Smooth muscle cell (in vitro differentiated cells): ENCODE measurements at regions not wholly inside any gene's neighbourhood (a gene's known extent, or its start where the extent isn't known, plus 50 kb on each side); places are given as distances from the start of the nearest gene placed in this dataset.

ENCODE experiments used
- DNase-seq: peaks from one replicate; lab custom pipeline; 2025; ENCODE audit not compliant: unreplicated experiment; lab: John Stamatoyannopoulos, UW
- H2AFZ ChIP-seq: fragments of 200-600 bp; sonication (generic); 2 replicates; pipeline ENCODE4 v1.6.0; 2016; ENCODE audit warnings: antibody characterized with exemption, low read depth, mild to moderate bottlenecking
- H3F3A ChIP-seq: fragments of 200-600 bp; sonication (generic); 2 replicates; pipeline ENCODE4 v1.6.0; 2017; ENCODE audit warnings: antibody characterized with exemption, low read depth
- H3K27ac ChIP-seq: fragments of 200-600 bp; sonication (generic); 2 replicates; pipeline ENCODE4 v1.5.1; 2016; ENCODE audit warnings: low read depth, mild to moderate bottlenecking
- H3K27me3 ChIP-seq: fragments of 200-600 bp; sonication (generic); 2 replicates; pipeline ENCODE4 v1.6.1; 2016; ENCODE audit warnings: low read depth, mild to moderate bottlenecking
- H3K36me3 ChIP-seq: fragments of 200-600 bp; sonication (generic); 2 replicates; pipeline ENCODE4 v1.5.1; 2016; ENCODE audit warnings: low read depth
- H3K4me1 ChIP-seq: fragments of 200-600 bp; sonication (generic); 2 replicates; pipeline ENCODE4 v1.5.1; 2016; ENCODE audit warnings: low read depth
- H3K4me2 ChIP-seq: fragments of 200-600 bp; sonication (generic); 2 replicates; pipeline ENCODE4 v1.6.0; 2016; ENCODE audit warnings: mild to moderate bottlenecking
- H3K4me3 ChIP-seq: fragments of 200-600 bp; sonication (generic); 2 replicates; pipeline ENCODE4 v1.5.1; 2016; ENCODE audit warnings: mild to moderate bottlenecking
- H3K79me2 ChIP-seq: fragments of 200-600 bp; sonication (generic); 2 replicates; pipeline ENCODE4 v1.6.0; 2016; ENCODE audit warnings: low read depth, mild to moderate bottlenecking
- H3K9ac ChIP-seq: fragments of 200-600 bp; sonication (generic); 2 replicates; pipeline ENCODE4 v1.6.0; 2016; ENCODE audit warnings: low read depth
- H3K9me3 ChIP-seq: fragments of 200-600 bp; sonication (generic); replicated peaks from 2 replicates; pipeline ENCODE4 v1.5.1; 2016; ENCODE audit warnings: low read depth
- H4K20me1 ChIP-seq: fragments of 200-600 bp; sonication (generic); 2 replicates; pipeline ENCODE4 v1.6.0; 2016; ENCODE audit warnings: low read depth
- CTCF ChIP-seq: fragments of 200-600 bp; sonication (generic); IDR thresholded peaks from 2 replicates; pipeline ENCODE4 v1.5.1; 2017; ENCODE audit warnings: borderline replicate concordance, mild to moderate bottlenecking, antibody characterized with exemption; ENCODE audit not compliant: insufficient read depth, poor library complexity, severe bottlenecking
- WGBS: methylation state at CpG from one replicate; pipeline ENCODE4 v1.1.7; 2016; ENCODE audit warnings: low lambda C conversion rate; 5-methylcytosine and 5-hydroxymethylcytosine counted together

GRCh38 chr4:106588891-106589290 lies 220.3 kb upstream of the GIMD1 start:
- 92% methylated on average over 1 of the region's 1 CpG for WGBS
- Histone ChIP-seq H3F3A (no peaks in the 10 kb centered on the region), H2AFZ (no peak overlapping the region), H3K9ac (no peak overlapping the region), H4K20me1 (no peaks in the 10 kb centered on the region), H3K27ac (no peak overlapping the region), H3K79me2 (no peaks in the 10 kb centered on the region), H3K4me1 (no peaks in the 10 kb centered on the region), H3K4me2 (no peak overlapping the region), H3K27me3 (no peaks in the 10 kb centered on the region), H3K9me3 (no peaks in the 10 kb centered on the region), H3K36me3 (no peaks in the 10 kb centered on the region), H3K4me3 (no peak overlapping the region)
- no peak for TF ChIP-seq CTCF
- no peak for DNase-seq

- H3F3A ChIP-seq: no peaks in the 10 kb centered on the region
- H2AFZ ChIP-seq: peak overlapping the region; percentile 11
- TF ChIP-seq CTCF: no peak
- no peaks in the 10 kb centered on the region for H3K79me2 ChIP-seq
- no peaks in the 10 kb centered on the region for H3K4me1 ChIP-seq
- H3K4me3 ChIP-seq: no peak overlapping the region
- H3K27me3 ChIP-seq: no peaks in the 10 kb centered on the region
- no peak overlapping the region for H3K27ac ChIP-seq
- DNase-seq: no peak
- WGBS: 3% methylated on average over 1 of the region's 1 CpG
- H3K9me3 ChIP-seq: no peaks in the 10 kb centered on the region
- no peaks in the 10 kb centered on the region for H4K20me1 ChIP-seq
- H3K4me2 ChIP-seq: peak overlapping the region; percentile 55
- no peak overlapping the region for H3K9ac ChIP-seq
- no peaks in the 10 kb centered on the region for H3K36me3 ChIP-seq
Measured at GRCh38 chr4:106587558-106587957, 219.0 kb upstream of the GIMD1 start.

- Histone ChIP-seq H3K27ac (no peak overlapping the region), H3K4me2 (no peak overlapping the region), H3K4me1 (no peaks in the 10 kb centered on the region), H3K36me3 (no peaks in the 10 kb centered on the region), H3K4me3 (no peak overlapping the region), H3K9ac (no peak overlapping the region), H3F3A (no peaks in the 10 kb centered on the region), H3K9me3 (no peaks in the 10 kb centered on the region), H3K27me3 (no peaks in the 10 kb centered on the region), H2AFZ (no peak overlapping the region), H3K79me2 (no peaks in the 10 kb centered on the region), H4K20me1 (no peaks in the 10 kb centered on the region)
- 68% methylated on average over 1 of the region's 1 CpG for WGBS
- TF ChIP-seq CTCF: no peak
- no peak for DNase-seq
Measured at GRCh38 chr4:106585915-106586349, 217.4 kb upstream of the GIMD1 start.

- H3F3A ChIP-seq: no peaks in the 10 kb centered on the region
- H3K9ac ChIP-seq: no peak overlapping the region
- H3K27ac ChIP-seq: peak overlapping the region; percentile 17
- no peak overlapping the region for H3K4me3 ChIP-seq
- no peaks in the 10 kb centered on the region for H4K20me1 ChIP-seq
- H3K36me3 ChIP-seq: no peaks in the 10 kb centered on the region
- no peak for TF ChIP-seq CTCF
- no peaks in the 10 kb centered on the region for H3K27me3 ChIP-seq
- no peak overlapping the region for H3K4me2 ChIP-seq
- H3K9me3 ChIP-seq: no peaks in the 10 kb centered on the region
- H3K4me1 ChIP-seq: no peaks in the 10 kb centered on the region
- H3K79me2 ChIP-seq: no peaks in the 10 kb centered on the region
- DNase-seq: no peak
- H2AFZ ChIP-seq: no peak overlapping the region
Measured at GRCh38 chr4:106584337-106584989, 215.9 kb upstream of the GIMD1 start.
